MM.1S (cell line): ENCODE measurements at regions not wholly inside any gene's neighbourhood (a gene's known extent, or its start where the extent isn't known, plus 50 kb on each side); places are given as distances from the start of the nearest gene placed in this dataset.

Experiments
- DNase-seq: peaks from one replicate; pipeline ENCODE4 v3.0.0-alpha.2; 2015
- H2AFZ ChIP-seq: fragments of 300-600 bp; sonication (generic); 2 replicates; pipeline ENCODE4 v1.6.0; 2016; ENCODE audit warnings: antibody characterized with exemption, low read length
- H3F3A ChIP-seq: fragments of 300-600 bp; sonication (generic); 2 replicates; pipeline ENCODE4 v1.6.1; 2016; ENCODE audit warnings: mild to moderate bottlenecking, antibody characterized with exemption, low read length, moderate library complexity, mixed read lengths; ENCODE audit not compliant: insufficient read depth
- H3K27ac ChIP-seq: fragments of 300-600 bp; sonication (generic); 2 replicates; pipeline ENCODE4 v1.5.1; 2016; ENCODE audit warnings: mild to moderate bottlenecking, low read length
- H3K27me3 ChIP-seq: fragments of 300-600 bp; sonication (generic); replicated peaks from 2 replicates; pipeline ENCODE4 v1.6.0; 2016; ENCODE audit warnings: low read length; ENCODE audit not compliant: insufficient read depth
- H3K36me3 ChIP-seq: fragments of 300-600 bp; sonication (generic); replicated peaks from 2 replicates; pipeline ENCODE4 v1.6.1; 2016; ENCODE audit warnings: mild to moderate bottlenecking, low read length, mixed read lengths; ENCODE audit not compliant: insufficient read depth
- H3K4me1 ChIP-seq: fragments of 300-600 bp; sonication (generic); 2 replicates; pipeline ENCODE4 v1.6.1; 2016; ENCODE audit warnings: low read length, mixed read lengths
- H3K4me2 ChIP-seq: fragments of 300-600 bp; sonication (generic); 2 replicates; pipeline ENCODE4 v1.6.0; 2016; ENCODE audit warnings: low read depth, low read length
- H3K4me3 ChIP-seq: fragments of 300-600 bp; sonication (generic); 2 replicates; pipeline ENCODE4 v1.5.1; 2016; ENCODE audit warnings: low read length, mixed read lengths
- H3K79me2 ChIP-seq: fragments of 300-600 bp; sonication (generic); 2 replicates; pipeline ENCODE4 v1.6.1; 2016; ENCODE audit warnings: mixed run types, low read length, mixed read lengths
- H3K9ac ChIP-seq: fragments of 300-600 bp; sonication (generic); 2 replicates; pipeline ENCODE4 v1.6.1; 2016; ENCODE audit warnings: low read length, mixed read lengths
- H3K9me2 ChIP-seq: fragments of 300-600 bp; sonication (generic); replicated peaks from 2 replicates; pipeline ENCODE4 v1.6.1; 2016; ENCODE audit warnings: mild to moderate bottlenecking, low read length, mixed read lengths; ENCODE audit not compliant: insufficient read depth
- H3K9me3 ChIP-seq: fragments of 300-600 bp; sonication (generic); replicated peaks from 2 replicates; pipeline ENCODE4 v1.6.1; 2016; ENCODE audit warnings: mild to moderate bottlenecking, low read length, mixed read lengths; ENCODE audit not compliant: insufficient read depth
- H4K20me1 ChIP-seq: fragments of 300-600 bp; sonication (generic); 2 replicates; pipeline ENCODE4 v1.6.1; 2016; ENCODE audit warnings: mild to moderate bottlenecking, low read length, moderate library complexity, mixed read lengths; ENCODE audit not compliant: insufficient read depth
- EZH2 ChIP-seq: fragments of 300-600 bp; sonication (generic); optimal IDR thresholded peaks from 2 replicates; pipeline ENCODE3; 2017; ENCODE audit warnings: low read depth, mild to moderate bottlenecking, antibody characterized with exemption, low read length, mixed read lengths
- EZH2phosphoT487 ChIP-seq: fragments of 300-600 bp; sonication (generic); IDR thresholded peaks from 2 replicates; pipeline ENCODE4 v1.6.1; 2018; ENCODE audit warnings: antibody characterized with exemption, low read length
- TF ChIP-seq, protein P1 (sequence below): fragments of 300-600 bp; sonication (generic); IDR thresholded peaks from 2 replicates; pipeline ENCODE4 v1.5.1; 2016; ENCODE audit warnings: antibody characterized with exemption, low read length, mixed read lengths

DNA sequence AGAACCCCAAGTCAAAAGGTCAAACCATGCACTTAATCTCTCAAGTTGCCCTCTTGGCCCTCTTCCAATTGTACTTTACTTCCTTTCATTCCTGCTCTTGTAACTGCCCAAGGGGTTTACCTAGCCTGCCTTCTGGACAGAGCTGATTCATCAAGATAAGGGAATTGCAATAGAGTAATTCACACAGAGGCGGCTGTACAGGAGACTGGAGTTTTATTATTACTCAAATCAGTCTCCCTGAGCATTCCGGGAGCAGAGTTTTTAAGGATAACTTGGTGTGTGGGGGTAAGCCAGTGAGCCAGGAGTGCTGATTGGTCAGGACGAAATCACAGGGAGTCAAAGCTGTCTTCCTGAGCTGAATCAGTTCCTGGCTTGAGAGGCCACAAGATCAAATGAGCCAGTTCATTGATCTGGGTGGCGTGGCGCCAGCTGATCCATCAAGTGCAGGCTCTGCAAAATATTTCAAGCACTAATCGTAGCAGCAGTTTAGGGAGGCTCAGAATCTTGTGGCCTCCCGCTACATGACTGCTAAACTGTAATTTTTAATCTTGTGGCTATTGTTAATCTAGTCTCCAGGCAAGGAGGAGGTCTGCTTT is 590.0 kb downstream of the EPHA3 start:
- no peaks in the 10 kb centered on the region for H3K9me2 ChIP-seq
- H3K79me2 ChIP-seq = no peaks in the 10 kb centered on the region
- no peaks in the 10 kb centered on the region for H3K4me1 ChIP-seq
- H3K4me2 ChIP-seq = no peak overlapping the region
- H3K9ac ChIP-seq = no peak overlapping the region
- no peak overlapping the region for H3K27ac ChIP-seq
- H3K4me3 ChIP-seq = no peak overlapping the region
- TF ChIP-seq, protein P1, sequence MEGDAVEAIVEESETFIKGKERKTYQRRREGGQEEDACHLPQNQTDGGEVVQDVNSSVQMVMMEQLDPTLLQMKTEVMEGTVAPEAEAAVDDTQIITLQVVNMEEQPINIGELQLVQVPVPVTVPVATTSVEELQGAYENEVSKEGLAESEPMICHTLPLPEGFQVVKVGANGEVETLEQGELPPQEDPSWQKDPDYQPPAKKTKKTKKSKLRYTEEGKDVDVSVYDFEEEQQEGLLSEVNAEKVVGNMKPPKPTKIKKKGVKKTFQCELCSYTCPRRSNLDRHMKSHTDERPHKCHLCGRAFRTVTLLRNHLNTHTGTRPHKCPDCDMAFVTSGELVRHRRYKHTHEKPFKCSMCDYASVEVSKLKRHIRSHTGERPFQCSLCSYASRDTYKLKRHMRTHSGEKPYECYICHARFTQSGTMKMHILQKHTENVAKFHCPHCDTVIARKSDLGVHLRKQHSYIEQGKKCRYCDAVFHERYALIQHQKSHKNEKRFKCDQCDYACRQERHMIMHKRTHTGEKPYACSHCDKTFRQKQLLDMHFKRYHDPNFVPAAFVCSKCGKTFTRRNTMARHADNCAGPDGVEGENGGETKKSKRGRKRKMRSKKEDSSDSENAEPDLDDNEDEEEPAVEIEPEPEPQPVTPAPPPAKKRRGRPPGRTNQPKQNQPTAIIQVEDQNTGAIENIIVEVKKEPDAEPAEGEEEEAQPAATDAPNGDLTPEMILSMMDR = no peak
- TF ChIP-seq EZH2 (no peak), EZH2phosphoT487 (no peak)
- H3K9me3 ChIP-seq = no peaks in the 10 kb centered on the region
- no peaks in the 10 kb centered on the region for H3F3A ChIP-seq
- no peak for DNase-seq
- H2AFZ ChIP-seq = no peak overlapping the region
- no peaks in the 10 kb centered on the region for H3K36me3 ChIP-seq
- no peaks in the 10 kb centered on the region for H3K27me3 ChIP-seq
- H4K20me1 ChIP-seq = no peaks in the 10 kb centered on the region

DNA sequence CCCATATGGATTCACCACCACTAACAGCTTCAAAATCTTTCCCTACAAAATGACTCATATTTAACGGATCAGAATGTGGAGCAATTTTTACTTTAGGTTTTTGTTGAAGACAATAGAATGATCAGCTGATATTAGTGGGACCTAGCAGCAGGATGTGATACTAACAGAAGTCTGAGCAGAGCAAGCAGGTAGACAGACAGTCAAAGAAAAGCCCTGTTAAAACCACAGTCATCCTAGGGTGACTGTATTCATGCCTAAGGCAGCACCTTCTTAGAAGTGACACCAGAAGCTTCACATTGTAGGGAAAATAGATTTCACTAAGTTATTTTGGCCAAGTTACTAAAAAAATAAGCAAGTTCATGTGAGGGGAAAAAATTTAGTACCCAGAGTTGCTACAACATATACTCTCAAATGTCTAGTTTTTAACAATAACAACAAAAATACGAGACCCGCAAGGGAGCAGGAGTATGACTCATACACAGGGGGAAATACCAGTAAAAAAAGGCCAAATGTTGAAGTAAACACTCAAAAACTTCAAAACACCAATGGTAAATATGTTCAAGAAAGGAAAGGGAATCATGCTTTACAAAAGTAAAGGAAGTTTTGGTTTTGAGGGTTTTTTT is 590.9 kb downstream of the EPHA3 start:
- TF ChIP-seq EZH2 (no peak), EZH2phosphoT487 (no peak)
- TF ChIP-seq, protein P1 = no peak

DNA sequence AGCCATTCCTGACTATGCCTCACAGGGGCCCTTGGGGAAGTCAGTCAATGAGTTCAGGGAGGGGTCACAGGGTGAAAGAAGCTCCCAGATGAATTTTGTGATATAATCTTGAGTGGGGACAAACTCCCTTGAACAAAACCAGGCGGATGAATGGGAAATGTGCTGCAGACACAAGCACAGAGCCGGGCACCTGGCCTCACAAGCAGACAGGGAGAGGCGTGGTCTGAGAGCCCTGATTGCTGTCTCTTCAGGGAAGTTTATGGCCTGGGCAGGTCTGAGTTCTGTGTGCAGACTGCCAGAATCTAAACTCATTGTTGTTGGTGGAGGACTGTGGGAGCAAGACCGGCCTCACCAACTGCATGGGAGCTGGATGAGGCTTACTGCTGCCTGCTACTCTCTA is 591.8 kb downstream of the EPHA3 start:
- no peaks in the 10 kb centered on the region for H3K27me3 ChIP-seq
- no peaks in the 10 kb centered on the region for H3K4me1 ChIP-seq
- H2AFZ ChIP-seq = no peak overlapping the region
- no peak overlapping the region for H3K9ac ChIP-seq
- no peak overlapping the region for H3K4me3 ChIP-seq
- no peaks in the 10 kb centered on the region for H3K36me3 ChIP-seq
- H3K79me2 ChIP-seq = no peaks in the 10 kb centered on the region
- no peaks in the 10 kb centered on the region for H3K9me3 ChIP-seq
- H4K20me1 ChIP-seq = no peaks in the 10 kb centered on the region
- no peak overlapping the region for H3K4me2 ChIP-seq
- no peak for DNase-seq
- H3K27ac ChIP-seq = no peak overlapping the region
- no peaks in the 10 kb centered on the region for H3K9me2 ChIP-seq
- TF ChIP-seq EZH2phosphoT487 = no peak
- TF ChIP-seq EZH2 = no peak
- TF ChIP-seq, protein P1 = no peak
- no peaks in the 10 kb centered on the region for H3F3A ChIP-seq

More for the DNA sequence above, 590.9 kb downstream of the EPHA3 start:
- DNase-seq = no peak
- Histone ChIP-seq H3K4me2 (no peak overlapping the region), H3K79me2 (no peaks in the 10 kb centered on the region), H3K9ac (no peak overlapping the region), H2AFZ (no peak overlapping the region), H3K9me2 (no peaks in the 10 kb centered on the region), H3K36me3 (no peaks in the 10 kb centered on the region), H3K4me3 (no peak overlapping the region), H3K9me3 (no peaks in the 10 kb centered on the region), H3K4me1 (no peaks in the 10 kb centered on the region), H3F3A (no peaks in the 10 kb centered on the region), H3K27me3 (no peaks in the 10 kb centered on the region), H4K20me1 (no peaks in the 10 kb centered on the region), H3K27ac (no peak overlapping the region)
